PC-3 (cell line): ENCODE measurements at regions not wholly inside any gene's neighbourhood (a gene's known extent, or its start where the extent isn't known, plus 50 kb on each side); places are given as distances from the start of the nearest gene placed in this dataset.

Experiments used
- CTCF ChIP-seq: fragments of 300-600 bp; sonication (generic); conservative IDR thresholded peaks from 2 replicates; pipeline ENCODE4 v1.5.1; 2017; ENCODE audit warnings: antibody characterized with exemption, low read depth, mild to moderate bottlenecking, low read length
- EZH2 ChIP-seq: fragments of 300-600 bp; sonication (generic); IDR thresholded peaks from one replicate; pipeline ENCODE4 v1.6.1; 2017; ENCODE audit warnings: antibody characterized with exemption, mild to moderate bottlenecking, low read length; ENCODE audit not compliant: unreplicated experiment

DNA sequence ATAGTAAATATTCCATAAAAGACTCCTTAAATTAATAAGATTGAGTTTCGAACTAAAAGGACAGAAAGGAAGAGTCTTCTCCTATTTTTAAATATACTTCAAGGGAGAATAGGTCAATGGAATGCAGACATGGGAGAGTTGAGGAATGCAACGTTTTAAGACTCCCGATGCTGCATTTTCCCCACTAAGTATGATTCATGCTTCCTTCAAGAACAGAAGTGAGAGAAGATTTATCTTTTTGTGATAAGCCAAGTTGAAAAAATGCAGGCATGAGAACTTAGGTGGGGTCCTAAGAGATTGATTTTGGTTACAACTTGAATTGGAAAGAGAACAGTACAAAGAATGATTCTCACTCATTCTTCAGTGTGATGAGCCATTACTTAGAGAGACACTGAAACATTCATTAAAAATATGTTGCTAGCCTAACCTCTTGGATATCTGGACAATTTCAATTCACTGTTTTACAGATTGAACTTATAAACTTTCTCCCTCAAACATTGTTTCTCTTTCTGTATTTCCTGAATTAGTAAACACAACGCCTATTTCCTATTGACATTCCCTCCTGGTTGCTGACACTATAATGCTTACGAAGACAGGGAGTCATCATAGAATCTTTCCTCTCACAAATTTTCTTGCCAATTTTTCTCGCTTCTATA is 1666.1 kb upstream of the WWC1 start:
- TF ChIP-seq CTCF (no peak), EZH2 (no peak)
